Thyroid gland (tissue), 4 donors: ENCODE measurements at regions not wholly inside any gene's neighbourhood (a gene's known extent, or its start where the extent isn't known, plus 50 kb on each side); places are given as distances from the start of the nearest gene placed in this dataset.

Source experiments
- DNase-seq, 2 donors: peaks; one replicate each; pipeline ENCODE4 v3.0.0-alpha.2; 2019
- H3K27ac ChIP-seq, 3 donors: fragments of 200-600 bp; sonication (generic); 1 replicate in 2 of 3; 2 replicates in 1 of 3; pipeline ENCODE4 v1.5.1; 2016 to 2019; ENCODE audit warnings: mild to moderate bottlenecking in 1 of 3, moderate library complexity in 1 of 3
- H3K27me3 ChIP-seq: fragments of 200-600 bp; sonication (generic); one replicate; pipeline ENCODE4 v1.5.1; 2019
- H3K36me3 ChIP-seq, 2 donors: fragments of 200-600 bp; sonication (generic); one replicate each; pipeline ENCODE4 v1.5.1; 2016 to 2019
- H3K4me1 ChIP-seq, 2 donors: fragments of 200-600 bp; sonication (generic); one replicate each; pipeline ENCODE4 v1.5.1; 2017 to 2019
- H3K4me3 ChIP-seq, 3 donors: fragments of 200-600 bp; sonication (generic); replicated peaks in 1 of 3; 1 replicate in 2 of 3; 2 replicates in 1 of 3; pipeline ENCODE4 v1.5.1; 2016; ENCODE audit warnings: mild to moderate bottlenecking in 1 of 3
- H3K9me3 ChIP-seq: fragments of 200-600 bp; sonication (generic); one replicate; pipeline ENCODE4 v1.5.1; 2017
- POLR2A ChIP-seq, 2 donors: fragments of 450-650 bp; IDR thresholded peaks; one replicate each; pipeline ENCODE4 v1.6.1; 2017; ENCODE audit warnings: antibody characterized with exemption in 2 of 2, mild to moderate bottlenecking in 2 of 2, moderate library complexity in 1 of 2
- WGBS, 2 donors: methylation state at CpG; one replicate each; pipeline ENCODE4 v1.1.5; 2017; 5-methylcytosine and 5-hydroxymethylcytosine counted together
- intact Hi-C: fragments of 100-400 bp; cut with DNase I; formaldehyde crosslinking; loops from one replicate; pipeline ENCODE4 v1.15.1; 2023
- TF ChIP-seq, protein P1 (sequence below), 6 experiments: fragments of 200-600 bp in 3 of 6; fragments of 450-650 bp in 3 of 6; sonication (generic) in 3 of 6; IDR thresholded peaks; one replicate each; pipeline ENCODE4 v1.5.1; 2016 to 2019; ENCODE audit warnings: antibody characterized with exemption in 6 of 6, mild to moderate bottlenecking in 2 of 6, inconsistent platforms in 1 of 6, moderate library complexity in 1 of 6

DNA sequence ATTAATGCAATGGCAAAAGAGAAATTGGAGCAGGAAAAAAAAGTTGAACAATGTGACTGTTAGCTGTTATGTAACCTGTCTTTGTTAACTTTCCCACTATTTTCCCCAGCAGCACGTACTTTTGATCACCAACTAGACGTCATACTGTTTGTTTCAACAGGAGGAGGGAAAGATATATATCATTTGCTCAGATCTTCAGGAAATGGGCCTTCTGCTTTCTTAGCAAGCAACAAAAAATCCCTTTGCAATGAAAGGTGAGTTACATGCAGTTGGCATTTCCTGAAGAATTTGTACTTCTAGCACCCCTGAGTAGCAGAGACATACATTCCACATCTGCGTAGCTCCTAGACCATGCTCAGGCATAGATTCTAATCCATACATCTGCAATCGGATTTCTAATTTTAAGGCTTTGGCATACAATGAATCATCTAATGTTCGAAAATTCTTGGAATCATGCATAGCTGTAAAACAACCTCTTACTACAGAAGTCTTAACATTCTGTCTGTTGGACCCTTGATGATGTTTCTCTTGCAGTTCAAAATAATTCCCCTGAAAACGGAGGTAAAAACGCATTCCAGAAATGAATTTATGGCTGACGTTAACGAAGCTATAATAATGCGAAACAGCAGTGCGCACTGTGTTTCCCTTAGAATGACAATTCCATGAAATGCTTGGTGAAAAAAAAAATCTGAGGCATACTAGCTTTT lies 286.9 kb upstream of the MGMT start:
- 87 to 88% methylated on average over 11 of the region's 11 CpGs for WGBS, 2 donors
- Histone ChIP-seq H3K27ac (no peak overlapping the region), H3K27me3 (no peaks in the 10 kb centered on the region), H3K4me1 (no peaks in the 10 kb centered on the region), H3K36me3 (no peaks in the 10 kb centered on the region), H3K4me3 (no peak overlapping the region), H3K9me3 (no peaks in the 10 kb centered on the region)
- no peak for DNase-seq
- TF ChIP-seq POLR2A (IDR thresholded peaks at IDR 0.05), result no peak
- TF ChIP-seq, protein P1, sequence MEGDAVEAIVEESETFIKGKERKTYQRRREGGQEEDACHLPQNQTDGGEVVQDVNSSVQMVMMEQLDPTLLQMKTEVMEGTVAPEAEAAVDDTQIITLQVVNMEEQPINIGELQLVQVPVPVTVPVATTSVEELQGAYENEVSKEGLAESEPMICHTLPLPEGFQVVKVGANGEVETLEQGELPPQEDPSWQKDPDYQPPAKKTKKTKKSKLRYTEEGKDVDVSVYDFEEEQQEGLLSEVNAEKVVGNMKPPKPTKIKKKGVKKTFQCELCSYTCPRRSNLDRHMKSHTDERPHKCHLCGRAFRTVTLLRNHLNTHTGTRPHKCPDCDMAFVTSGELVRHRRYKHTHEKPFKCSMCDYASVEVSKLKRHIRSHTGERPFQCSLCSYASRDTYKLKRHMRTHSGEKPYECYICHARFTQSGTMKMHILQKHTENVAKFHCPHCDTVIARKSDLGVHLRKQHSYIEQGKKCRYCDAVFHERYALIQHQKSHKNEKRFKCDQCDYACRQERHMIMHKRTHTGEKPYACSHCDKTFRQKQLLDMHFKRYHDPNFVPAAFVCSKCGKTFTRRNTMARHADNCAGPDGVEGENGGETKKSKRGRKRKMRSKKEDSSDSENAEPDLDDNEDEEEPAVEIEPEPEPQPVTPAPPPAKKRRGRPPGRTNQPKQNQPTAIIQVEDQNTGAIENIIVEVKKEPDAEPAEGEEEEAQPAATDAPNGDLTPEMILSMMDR (IDR thresholded peaks at IDR 0.05), result no peak
- intact Hi-C loops, result no loop called here

DNA sequence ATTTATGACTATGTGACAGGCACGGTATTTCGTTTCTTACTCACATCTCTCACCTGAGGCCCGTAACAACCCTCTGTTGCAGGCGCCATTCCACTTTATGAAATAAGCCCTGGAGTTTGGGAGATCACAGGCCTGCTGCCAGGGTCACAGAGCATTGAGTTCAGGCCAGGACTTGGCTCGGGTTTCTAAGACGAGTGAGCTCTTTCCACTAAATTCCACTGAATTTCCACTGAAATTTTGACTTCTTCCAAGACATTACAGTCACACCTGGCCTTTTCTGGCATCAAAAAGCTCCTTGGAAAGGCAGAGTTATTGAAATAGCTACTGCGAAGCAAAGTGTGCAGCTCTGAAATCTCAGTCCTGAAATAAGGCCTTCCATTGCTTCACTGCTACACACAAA lies 282.8 kb upstream of the MGMT start:
- H3K27ac ChIP-seq, result no peak overlapping the region
- no peaks in the 10 kb centered on the region for H3K4me1 ChIP-seq
- H3K27me3 ChIP-seq, result no peaks in the 10 kb centered on the region
- TF ChIP-seq, protein P1 (IDR thresholded peaks at IDR 0.05), result no peak
- no peak for TF ChIP-seq POLR2A (IDR thresholded peaks at IDR 0.05)
- DNase-seq, result no peak
- intact Hi-C loops, result no loop called here
- WGBS, 2 donors, result 77 to 83% methylated on average over 7 of the region's 7 CpGs
- no peaks in the 10 kb centered on the region for H3K36me3 ChIP-seq
- H3K4me3 ChIP-seq, result no peak overlapping the region
- no peaks in the 10 kb centered on the region for H3K9me3 ChIP-seq

DNA sequence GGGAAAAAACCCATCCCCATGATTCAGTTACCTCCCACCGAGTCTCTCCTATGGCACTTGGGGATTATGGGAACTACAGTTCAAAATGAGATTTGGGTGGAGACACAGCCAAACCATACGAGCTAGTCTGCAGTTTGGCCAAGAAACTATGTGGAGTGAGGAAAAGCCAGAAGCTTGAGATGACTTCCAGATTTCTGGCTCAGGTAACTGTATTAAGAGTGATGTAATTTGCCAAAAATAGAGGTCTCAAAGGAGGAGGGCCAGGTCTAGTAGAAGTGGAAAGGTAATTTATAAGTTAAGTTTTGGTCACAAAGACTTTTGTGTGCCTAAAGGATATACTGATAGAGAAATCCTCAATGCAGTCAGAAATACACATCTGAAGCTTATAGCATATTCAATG lies 279.7 kb upstream of the MGMT start:
- Histone ChIP-seq H3K36me3 (no peaks in the 10 kb centered on the region), H3K9me3 (no peaks in the 10 kb centered on the region), H3K4me3 (no peak overlapping the region), H3K27ac (no peak overlapping the region), H3K27me3 (no peaks in the 10 kb centered on the region), H3K4me1 (no peaks in the 10 kb centered on the region)
- WGBS, 2 donors, result 45 to 51% methylated on average over 2 of the region's 2 CpGs
- DNase-seq, result no peak
- TF ChIP-seq, protein P1 (IDR thresholded peaks at IDR 0.05), result no peak
- TF ChIP-seq POLR2A (IDR thresholded peaks at IDR 0.05), result no peak
- intact Hi-C loops, result no loop called here

DNA sequence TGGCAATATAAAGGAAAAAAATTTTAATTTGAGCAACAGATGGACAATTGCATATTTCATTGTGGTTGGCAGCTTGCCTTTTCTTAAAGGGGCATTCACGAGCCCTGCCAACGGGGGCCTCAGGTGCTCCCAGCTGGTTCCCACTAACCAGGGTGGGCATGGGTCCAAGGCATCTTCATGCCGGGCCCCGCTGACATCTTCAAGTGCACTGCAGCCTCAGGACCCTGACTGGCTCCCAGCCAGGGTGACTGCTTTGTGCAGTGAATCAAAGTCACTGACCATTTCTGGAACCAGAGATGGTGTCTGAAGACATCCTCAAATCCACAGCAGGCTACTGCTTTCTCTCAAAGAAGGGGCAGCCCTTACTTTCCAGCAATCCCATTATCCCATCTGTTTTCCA lies 275.2 kb upstream of the MGMT start:
- intact Hi-C loops, result no loop called here
- TF ChIP-seq, protein P1 (IDR thresholded peaks at IDR 0.05), result no peak
- TF ChIP-seq POLR2A (IDR thresholded peaks at IDR 0.05), result no peak
- no peak overlapping the region for H3K27ac ChIP-seq
- 5 to 20% methylated on average over 4 of the region's 4 CpGs for WGBS, 2 donors
- H3K9me3 ChIP-seq, result no peaks in the 10 kb centered on the region
- no peak for DNase-seq
- no peaks in the 10 kb centered on the region for H3K27me3 ChIP-seq
- H3K4me1 ChIP-seq, result no peaks in the 10 kb centered on the region
- no peak overlapping the region for H3K4me3 ChIP-seq
- no peaks in the 10 kb centered on the region for H3K36me3 ChIP-seq

DNA sequence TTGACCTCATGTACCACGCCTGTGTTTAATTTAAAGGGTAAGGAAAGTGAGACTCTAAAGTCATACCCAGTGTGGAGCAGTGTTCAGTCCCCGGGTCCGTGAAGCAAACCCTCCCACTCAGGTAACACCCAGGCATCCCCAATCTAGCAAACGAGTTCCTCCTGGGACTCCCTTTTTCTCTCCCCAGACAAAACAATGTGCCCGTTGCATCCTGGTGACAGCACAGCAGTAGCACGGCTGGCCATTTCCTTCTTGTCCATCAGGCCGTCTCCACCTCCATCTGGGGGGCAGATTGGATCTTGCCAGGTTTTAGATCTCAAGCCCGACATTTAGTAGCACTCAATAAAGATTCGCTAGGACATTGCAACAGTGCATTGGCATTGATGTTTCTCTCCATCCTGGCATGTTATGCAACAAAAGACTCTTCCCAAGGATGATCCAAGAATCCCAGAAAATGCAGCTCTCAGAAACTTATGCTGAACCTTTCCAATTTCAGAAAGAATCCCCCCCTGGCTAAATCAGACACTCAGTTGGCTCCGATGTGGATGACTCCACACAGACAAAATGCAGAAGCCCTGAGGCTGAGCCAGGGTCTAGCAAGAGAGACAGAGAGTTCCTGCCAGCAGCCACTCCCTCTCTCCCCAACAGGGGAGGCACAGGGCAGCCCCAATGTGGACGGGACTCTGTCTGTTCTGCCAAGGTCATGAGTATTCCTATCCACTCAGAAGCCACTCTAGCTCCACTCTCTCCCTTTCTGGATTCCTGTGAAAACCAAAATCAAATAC lies 274.5 kb upstream of the MGMT start:
- intact Hi-C loops, result no loop called here
- Histone ChIP-seq H3K36me3 (no peaks in the 10 kb centered on the region), H3K4me3 (no peak overlapping the region), H3K27ac (no peak overlapping the region), H3K27me3 (no peaks in the 10 kb centered on the region), H3K4me1 (no peaks in the 10 kb centered on the region), H3K9me3 (no peaks in the 10 kb centered on the region)
- peak; percentile 16 to 25 for DNase-seq
- WGBS, 2 donors, result 56 to 58% methylated on average over 11 of the region's 11 CpGs
- TF ChIP-seq POLR2A (IDR thresholded peaks at IDR 0.05), result no peak
- TF ChIP-seq, protein P1 (IDR thresholded peaks at IDR 0.05), result no peak
